OCI-LY7 (cell line): ENCODE measurements at regions not wholly inside any gene's neighbourhood (a gene's known extent, or its start where the extent isn't known, plus 50 kb on each side); places are given as distances from the start of the nearest gene placed in this dataset.

Experiments
- BruUV-seq: library from RNA; stranded (reverse); fragments of 400-500 nt; replicated peaks from 2 replicates; lab custom pipeline; 2021; lab: Mats Ljungman, UMichigan
- CTCF ChIA-PET: fragments of 300-600 bp; sonication (Branson Sonifier 250); formaldehyde crosslinking; loops from one replicate; lab custom pipeline; 2022; ENCODE audit warnings: antibody characterized with exemption; ENCODE audit not compliant: unreplicated experiment; lab: Charles Lee
- POLR2A ChIA-PET: fragments of 300-600 bp; sonication (Branson Sonifier 250); formaldehyde crosslinking; loops from one replicate; lab custom pipeline; 2022; ENCODE audit warnings: antibody characterized with exemption; lab: Charles Lee
- DNase-seq: peaks from one replicate; pipeline ENCODE4 v3.0.0-alpha.2; 2015; ENCODE audit warnings: low spot score
- H2AFZ ChIP-seq: fragments of 200-600 bp; sonication (generic), shearing (Covaris generic); 2 replicates; pipeline ENCODE4 v1.6.1; 2014; ENCODE audit warnings: mild to moderate bottlenecking, antibody characterized with exemption, low read length, moderate library complexity
- H3K27ac ChIP-seq: fragments of 200-600 bp; sonication (generic); 2 replicates; pipeline ENCODE4 v1.5.1; 2014; ENCODE audit warnings: mixed run types, low read depth, mild to moderate bottlenecking, moderate library complexity, low read length, inconsistent platforms; ENCODE audit not compliant: poor library complexity, severe bottlenecking
- H3K36me3 ChIP-seq: fragments of 200-600 bp; sonication (generic); 2 replicates; pipeline ENCODE4 v1.6.1; 2014; ENCODE audit warnings: mild to moderate bottlenecking, antibody characterized with exemption, low read length, moderate library complexity, mixed read lengths; ENCODE audit not compliant: insufficient read depth
- H3K4me1 ChIP-seq: fragments of 200-600 bp; sonication (generic); 2 replicates; pipeline ENCODE4 v1.5.1; 2014; ENCODE audit warnings: mild to moderate bottlenecking, low read length; ENCODE audit not compliant: insufficient read depth, poor library complexity, severe bottlenecking
- H3K4me2 ChIP-seq: fragments of 200-600 bp; sonication (generic); 2 replicates; pipeline ENCODE4 v1.6.1; 2014; ENCODE audit warnings: mild to moderate bottlenecking, low read length
- H3K4me3 ChIP-seq: fragments of 200-600 bp; sonication (generic); 2 replicates; pipeline ENCODE4 v1.5.1; 2014; ENCODE audit warnings: mild to moderate bottlenecking, low read depth, low read length; ENCODE audit not compliant: poor library complexity, severe bottlenecking
- H3K79me2 ChIP-seq: fragments of 200-600 bp; sonication (generic); 2 replicates; pipeline ENCODE4 v1.6.1; 2016; ENCODE audit warnings: low read depth, mild to moderate bottlenecking, low read length, moderate library complexity, mixed read lengths; ENCODE audit not compliant: insufficient read depth
- H3K9me2 ChIP-seq: fragments of 200-600 bp; sonication (generic); 2 replicates; pipeline ENCODE4 v1.6.1; 2016; ENCODE audit warnings: mild to moderate bottlenecking, low read length, mixed read lengths; ENCODE audit not compliant: insufficient read depth
- H3K9me3 ChIP-seq: fragments of 200-600 bp; sonication (generic); 2 replicates; pipeline ENCODE4 v1.6.1; 2014; ENCODE audit warnings: mild to moderate bottlenecking, mixed run types, low read length, mixed read lengths
- H4K20me1 ChIP-seq: fragments of 200-600 bp; sonication (generic); 2 replicates; pipeline ENCODE4 v1.6.1; 2014; ENCODE audit warnings: mild to moderate bottlenecking, antibody characterized with exemption, low read length, moderate library complexity, mixed read lengths; ENCODE audit not compliant: insufficient read depth
- EZH2phosphoT487 ChIP-seq: fragments of 200-600 bp; sonication (generic); IDR thresholded peaks from 2 replicates; pipeline ENCODE4 v1.6.1; 2018; ENCODE audit warnings: low read depth, borderline replicate concordance, mild to moderate bottlenecking, mixed run types, antibody characterized with exemption, low read length, moderate library complexity, mixed read lengths
- intact Hi-C: fragments of 100-400 bp; cut with micrococcal nuclease; formaldehyde crosslinking; loops from one replicate; pipeline ENCODE4 v1.10.0; 2022; ENCODE audit not compliant: unreplicated experiment
- TF ChIP-seq, protein P1 (sequence below): fragments of 200-600 bp; sonication (generic); conservative IDR thresholded peaks from 2 replicates; pipeline ENCODE4 v1.5.1; 2014; ENCODE audit warnings: mild to moderate bottlenecking, antibody characterized with exemption, low read length, moderate library complexity, mixed read lengths

DNA sequence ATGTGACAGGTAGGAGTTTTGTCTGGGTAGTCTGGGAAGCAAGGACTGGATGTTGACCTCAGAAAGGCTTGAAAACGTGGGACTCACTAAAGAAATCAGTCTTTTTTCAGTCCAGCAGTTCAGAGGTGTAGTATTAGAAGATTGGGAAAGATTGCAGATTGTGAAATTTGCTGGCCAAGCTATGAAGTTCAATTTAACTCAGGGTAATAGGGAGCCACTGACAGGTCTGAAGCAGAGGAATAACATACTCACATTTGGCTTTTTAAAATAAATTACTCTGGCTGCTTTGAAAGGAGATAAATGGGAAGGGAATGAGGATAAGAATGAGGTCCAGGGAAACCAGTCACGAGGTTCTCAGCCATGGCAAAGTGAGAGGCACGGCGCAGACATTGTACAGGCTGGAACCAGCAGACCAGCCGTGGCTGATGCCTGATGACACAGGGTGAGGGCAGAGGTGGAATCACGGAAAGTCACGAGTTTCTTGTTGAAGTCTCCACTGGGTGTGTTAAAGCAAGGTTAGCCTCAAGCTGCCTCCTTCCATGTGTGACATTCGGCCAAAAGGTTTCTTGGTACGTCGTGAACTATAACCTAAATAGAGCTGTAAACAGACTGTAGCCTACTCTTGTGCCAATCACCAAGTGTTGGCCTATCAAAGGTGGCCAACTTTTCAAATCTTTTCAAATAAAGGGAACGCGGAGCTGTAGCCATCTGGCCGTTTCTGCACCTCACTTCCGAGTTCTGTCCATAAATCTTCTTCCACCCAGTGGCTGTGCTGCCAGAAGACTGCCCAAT is 377.6 kb downstream of the IRS2 start:
- Histone ChIP-seq H3K79me2 (no peaks in the 10 kb centered on the region), H3K4me3 (no peak overlapping the region), H3K27ac (no peak overlapping the region), H4K20me1 (no peaks in the 10 kb centered on the region), H2AFZ (no peak overlapping the region), H3K4me1 (no peaks in the 10 kb centered on the region), H3K4me2 (no peak overlapping the region), H3K36me3 (no peaks in the 10 kb centered on the region), H3K9me2 (no peaks in the 10 kb centered on the region), H3K9me3 (no peaks in the 10 kb centered on the region)
- POLR2A ChIA-PET, result no interaction called here
- intact Hi-C loops, result loop anchor here (10.0 kb wide), 1 partner anchor 56 kb away; no protein-coding TSS in a partner anchor
- CTCF ChIA-PET, result no interaction called here
- no TSS peak for BruUV-seq
- DNase-seq, result no peak
- TF ChIP-seq, protein P1, sequence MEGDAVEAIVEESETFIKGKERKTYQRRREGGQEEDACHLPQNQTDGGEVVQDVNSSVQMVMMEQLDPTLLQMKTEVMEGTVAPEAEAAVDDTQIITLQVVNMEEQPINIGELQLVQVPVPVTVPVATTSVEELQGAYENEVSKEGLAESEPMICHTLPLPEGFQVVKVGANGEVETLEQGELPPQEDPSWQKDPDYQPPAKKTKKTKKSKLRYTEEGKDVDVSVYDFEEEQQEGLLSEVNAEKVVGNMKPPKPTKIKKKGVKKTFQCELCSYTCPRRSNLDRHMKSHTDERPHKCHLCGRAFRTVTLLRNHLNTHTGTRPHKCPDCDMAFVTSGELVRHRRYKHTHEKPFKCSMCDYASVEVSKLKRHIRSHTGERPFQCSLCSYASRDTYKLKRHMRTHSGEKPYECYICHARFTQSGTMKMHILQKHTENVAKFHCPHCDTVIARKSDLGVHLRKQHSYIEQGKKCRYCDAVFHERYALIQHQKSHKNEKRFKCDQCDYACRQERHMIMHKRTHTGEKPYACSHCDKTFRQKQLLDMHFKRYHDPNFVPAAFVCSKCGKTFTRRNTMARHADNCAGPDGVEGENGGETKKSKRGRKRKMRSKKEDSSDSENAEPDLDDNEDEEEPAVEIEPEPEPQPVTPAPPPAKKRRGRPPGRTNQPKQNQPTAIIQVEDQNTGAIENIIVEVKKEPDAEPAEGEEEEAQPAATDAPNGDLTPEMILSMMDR, result no peak
- TF ChIP-seq EZH2phosphoT487, result no peak

DNA sequence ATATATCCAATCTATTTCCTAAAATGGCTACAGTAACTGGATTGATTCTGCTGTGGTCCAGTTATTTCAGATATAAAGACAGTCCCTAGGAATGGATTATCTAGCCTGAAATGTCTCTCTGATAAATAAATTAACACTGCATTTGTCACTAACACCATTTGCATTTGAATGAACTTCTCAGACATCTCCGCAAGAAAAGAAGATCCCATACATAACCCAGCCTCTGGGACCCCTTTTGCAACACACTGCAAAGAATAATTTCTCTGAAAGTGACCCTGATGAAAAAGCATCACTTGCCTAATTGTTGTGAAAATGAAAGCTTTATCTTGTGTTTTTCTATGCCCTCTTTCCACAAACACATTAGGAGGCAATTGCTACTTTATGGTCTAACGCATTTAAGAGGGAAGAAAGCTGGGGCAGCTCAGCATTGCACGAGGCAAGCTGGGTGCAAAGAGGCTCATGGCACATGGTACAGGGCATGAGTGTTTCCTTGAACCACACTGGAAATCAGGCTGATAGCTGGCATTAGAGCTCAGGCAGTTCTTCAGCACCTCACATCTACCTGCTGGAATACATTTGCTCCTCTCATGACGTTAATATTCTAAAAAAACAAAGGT is 379.9 kb downstream of the IRS2 start:
- no peak for DNase-seq
- Histone ChIP-seq H3K9me3 (no peaks in the 10 kb centered on the region), H3K27ac (no peak overlapping the region), H3K9me2 (no peaks in the 10 kb centered on the region), H3K36me3 (no peaks in the 10 kb centered on the region), H3K4me1 (no peaks in the 10 kb centered on the region), H3K4me3 (no peak overlapping the region), H4K20me1 (no peaks in the 10 kb centered on the region), H3K4me2 (no peak overlapping the region), H3K79me2 (no peaks in the 10 kb centered on the region), H2AFZ (no peak overlapping the region)
- ChIA-PET CTCF (no interaction called here), POLR2A (no interaction called here)
- intact Hi-C loops, result loop anchor here (10.0 kb wide), 1 partner anchor 58 kb away; no protein-coding TSS in a partner anchor
- BruUV-seq, result no TSS peak
- no peak for TF ChIP-seq EZH2phosphoT487
- TF ChIP-seq, protein P1, result no peak

DNA sequence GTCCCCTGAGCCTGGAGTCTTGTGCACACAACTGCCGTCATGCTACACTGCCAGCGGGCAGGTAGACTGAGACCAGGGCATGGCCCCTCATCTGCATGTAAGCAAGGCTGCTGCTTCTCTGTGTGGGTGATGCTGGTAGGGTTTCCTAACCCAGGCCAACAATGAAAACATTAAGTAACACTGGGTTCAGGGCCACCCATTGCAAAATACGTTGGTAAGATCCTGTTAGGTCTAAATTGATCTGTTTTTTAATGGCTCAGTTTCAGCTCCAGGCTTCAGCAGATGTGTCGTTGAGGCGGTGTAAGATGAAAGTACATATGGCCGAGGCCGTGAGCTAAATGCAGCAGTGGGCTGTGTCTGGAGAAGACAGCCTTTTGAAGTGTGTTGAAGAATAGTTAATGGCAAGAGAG is 383.4 kb downstream of the IRS2 start:
- no peak overlapping the region for H3K27ac ChIP-seq
- no peak overlapping the region for H2AFZ ChIP-seq
- intact Hi-C loops, result loop anchor here (10.0 kb wide), 1 partner anchor 62 kb away; no protein-coding TSS in a partner anchor
- CTCF ChIA-PET, result no interaction called here
- DNase-seq, result no peak
- no peaks in the 10 kb centered on the region for H4K20me1 ChIP-seq
- H3K4me3 ChIP-seq, result no peak overlapping the region
- POLR2A ChIA-PET, result no interaction called here
- no peaks in the 10 kb centered on the region for H3K36me3 ChIP-seq
- no peaks in the 10 kb centered on the region for H3K9me2 ChIP-seq
- H3K79me2 ChIP-seq, result no peaks in the 10 kb centered on the region
- no peaks in the 10 kb centered on the region for H3K9me3 ChIP-seq
- no peak for TF ChIP-seq EZH2phosphoT487
- TF ChIP-seq, protein P1, result no peak
- no TSS peak for BruUV-seq
- H3K4me1 ChIP-seq, result no peaks in the 10 kb centered on the region
- H3K4me2 ChIP-seq, result no peak overlapping the region
